Dermis microvascular lymphatic vessel endothelial cell (primary cell): ENCODE measurements at regions not wholly inside any gene's neighbourhood (a gene's known extent, or its start where the extent isn't known, plus 50 kb on each side); places are given as distances from the start of the nearest gene placed in this dataset.

Experiments
- DNase-seq, 2 donors: peaks; one replicate each; pipeline versions ENCODE4 v3.0.0 to v3.0.0-alpha.2; 2010; ENCODE audit warnings: low read depth in 2 of 2

DNA sequence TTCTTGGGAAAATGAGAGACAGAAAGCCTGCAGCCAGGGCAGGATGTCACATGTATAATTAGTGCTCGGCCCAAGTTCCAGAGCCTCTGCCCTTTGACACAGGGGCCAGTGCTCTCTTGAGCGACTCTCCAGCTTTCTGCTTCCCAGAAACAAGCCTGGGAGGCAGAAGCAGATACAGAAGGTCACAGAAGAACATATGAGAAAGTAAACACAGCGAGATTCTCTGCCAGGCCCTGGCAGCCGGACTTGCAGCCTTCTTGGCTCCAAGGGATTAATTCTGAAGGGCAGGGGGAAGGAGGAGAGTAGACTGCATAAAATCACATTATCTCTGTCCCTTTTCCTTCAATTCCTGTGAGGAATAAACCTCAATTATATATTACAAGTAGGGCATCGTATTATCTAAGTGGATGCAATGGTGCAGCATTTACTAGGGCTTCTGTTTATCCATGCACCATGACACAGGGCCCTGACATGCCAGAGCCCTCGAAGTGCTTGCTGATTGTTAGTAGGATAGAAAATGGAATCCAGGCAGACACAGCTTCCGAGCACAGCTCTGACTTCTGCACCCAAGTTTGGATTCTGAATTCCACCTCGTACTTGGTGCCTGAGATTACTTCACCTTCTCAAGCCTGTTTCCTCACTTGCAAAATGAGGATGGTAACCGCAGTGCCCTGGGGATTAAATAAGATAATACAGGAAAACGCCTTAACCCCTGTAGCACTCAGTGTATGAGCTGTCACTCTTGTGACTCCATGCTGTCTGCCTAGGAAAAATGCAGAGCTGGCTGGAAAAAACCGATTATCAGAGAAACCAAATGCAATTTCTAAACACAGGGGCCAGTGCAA lies 536.5 kb downstream of the TNS3 start:
- peak in 1 of 2 donors; percentile 38 for DNase-seq

DNA sequence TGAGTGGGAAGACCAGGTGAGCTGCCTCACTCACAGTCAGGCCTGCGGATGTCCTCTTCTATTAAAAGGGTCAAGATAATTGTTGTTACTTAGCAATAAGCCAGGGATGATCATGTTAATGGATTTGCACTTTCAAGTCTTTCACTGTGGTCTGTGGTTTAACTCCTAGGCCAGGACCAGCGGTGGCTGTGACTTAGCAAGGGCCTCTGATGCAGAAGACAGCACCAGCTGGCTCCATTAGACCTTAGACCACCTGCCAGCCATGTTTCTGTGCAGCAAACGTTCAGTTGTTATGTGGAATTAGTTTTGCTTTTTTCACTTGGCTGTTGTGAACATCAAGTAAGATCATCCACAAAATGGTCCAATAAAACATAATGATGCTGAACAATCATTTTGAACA lies 537.3 kb downstream of the TNS3 start:
- DNase-seq = no peak

DNA sequence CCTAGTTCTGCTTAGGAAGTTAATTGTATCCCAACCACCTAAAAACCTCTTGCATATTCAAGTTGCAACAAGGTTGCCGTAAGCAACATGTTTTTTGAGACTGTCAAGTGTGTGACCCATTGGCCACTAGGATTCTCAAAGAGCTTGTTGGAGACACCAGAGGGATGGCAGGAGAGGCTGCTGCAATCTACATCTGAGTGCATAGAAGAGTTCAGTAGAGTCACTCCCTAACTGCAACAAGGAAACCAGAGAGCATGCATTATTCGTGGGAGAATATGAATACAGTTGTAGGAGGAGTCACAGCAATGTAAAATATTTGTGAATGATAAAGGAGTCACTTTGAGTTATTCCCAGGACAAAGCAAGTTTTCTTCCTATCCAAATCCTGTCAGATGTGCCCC lies 538.6 kb downstream of the TNS3 start:
- DNase-seq = no peak

DNA sequence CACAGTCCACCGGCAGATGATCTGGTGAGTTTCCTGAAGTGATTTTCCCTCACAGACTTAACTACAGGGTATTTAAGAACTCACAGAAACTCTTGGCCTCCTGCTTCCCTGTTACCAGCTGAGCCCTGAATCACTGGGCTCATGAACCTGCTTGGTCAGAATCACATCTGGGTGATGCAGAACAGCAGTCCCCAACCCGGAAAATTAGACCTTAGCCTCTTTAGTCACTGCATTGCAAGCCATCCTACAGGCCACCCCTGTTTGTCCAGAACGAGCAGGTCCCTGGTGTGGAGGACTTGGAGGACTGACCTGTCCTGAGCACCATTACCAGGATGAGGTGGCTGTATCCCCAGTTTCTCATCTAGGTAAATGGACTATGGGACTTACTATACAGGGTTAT lies 539.2 kb downstream of the TNS3 start:
- no peak for DNase-seq

DNA sequence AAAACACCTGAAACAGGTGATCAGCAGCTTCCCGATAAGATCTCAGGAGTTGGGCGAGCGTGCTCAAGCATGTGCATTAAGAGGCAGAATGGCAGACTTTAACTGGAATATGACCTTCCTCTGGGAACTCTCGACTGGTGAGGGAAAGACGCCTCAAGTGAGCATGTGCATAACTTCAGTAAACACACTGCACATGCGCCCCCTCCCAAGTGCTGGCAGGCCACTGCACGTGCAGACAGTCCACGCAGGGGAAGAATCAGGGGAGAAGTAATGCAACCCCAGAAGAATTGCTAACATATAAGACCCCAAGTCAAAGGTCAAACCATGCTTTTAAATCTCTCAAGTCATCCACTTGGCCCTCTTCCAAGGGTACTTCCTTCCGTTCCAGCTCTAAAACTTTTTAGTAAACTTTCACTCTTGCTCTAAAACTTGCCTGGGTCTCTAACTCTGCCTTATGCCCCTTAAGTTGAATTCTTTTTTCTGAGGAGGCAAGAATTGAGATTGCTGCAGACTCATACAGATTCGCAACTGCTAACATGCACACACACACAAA lies 541.0 kb downstream of the TNS3 start:
- peak in 1 of 2 donors; percentile 43 for DNase-seq

DNA sequence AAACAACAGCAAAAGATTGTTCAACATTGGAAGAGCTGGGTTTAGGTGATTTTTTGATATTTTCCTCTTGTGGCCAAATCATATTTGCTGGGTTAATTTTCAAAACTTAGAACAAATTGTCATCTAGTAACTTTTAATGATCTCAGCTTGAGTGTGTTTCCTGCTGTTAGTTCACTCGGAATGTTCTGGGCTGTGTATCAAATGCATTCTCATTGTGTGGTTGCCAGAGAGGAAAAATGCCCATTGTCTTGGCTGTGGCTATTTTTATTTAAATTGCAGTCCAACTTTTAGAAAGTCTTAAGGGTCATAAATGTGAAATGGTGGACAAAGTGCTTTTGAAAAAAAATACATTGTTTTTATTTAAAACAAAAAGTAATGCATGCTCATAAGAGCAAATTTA lies 542.0 kb downstream of the TNS3 start:
- DNase-seq = peak; percentile 48 to 95

DNA sequence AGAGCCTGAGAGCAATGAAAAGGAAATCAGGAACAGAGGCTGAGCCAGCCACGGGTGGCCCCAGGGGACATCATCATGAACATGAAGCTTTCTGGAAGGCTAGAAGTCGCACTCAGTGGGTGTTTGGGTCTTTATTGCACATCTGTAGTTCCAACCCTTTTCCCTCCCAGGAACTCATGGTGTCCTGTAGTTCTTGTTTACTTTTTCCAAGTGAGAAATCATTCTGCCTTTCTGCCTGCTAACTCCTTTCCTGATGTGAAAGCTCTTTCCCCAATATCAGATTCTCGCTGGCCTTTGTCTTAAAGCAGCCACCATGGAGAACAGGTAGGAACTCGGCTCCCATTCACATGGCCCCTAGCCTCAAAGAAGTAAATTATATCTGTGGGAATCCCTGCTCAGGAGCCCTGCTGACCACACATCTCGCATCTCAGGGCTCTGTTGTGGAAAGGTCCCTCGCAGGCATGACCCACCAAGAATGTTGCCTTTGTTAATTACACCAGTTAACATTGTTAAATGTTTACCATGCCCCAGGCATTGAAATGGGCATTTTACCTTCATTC lies 542.7 kb downstream of the TNS3 start:
- peak in 1 of 2 donors; percentile 12 for DNase-seq

DNA sequence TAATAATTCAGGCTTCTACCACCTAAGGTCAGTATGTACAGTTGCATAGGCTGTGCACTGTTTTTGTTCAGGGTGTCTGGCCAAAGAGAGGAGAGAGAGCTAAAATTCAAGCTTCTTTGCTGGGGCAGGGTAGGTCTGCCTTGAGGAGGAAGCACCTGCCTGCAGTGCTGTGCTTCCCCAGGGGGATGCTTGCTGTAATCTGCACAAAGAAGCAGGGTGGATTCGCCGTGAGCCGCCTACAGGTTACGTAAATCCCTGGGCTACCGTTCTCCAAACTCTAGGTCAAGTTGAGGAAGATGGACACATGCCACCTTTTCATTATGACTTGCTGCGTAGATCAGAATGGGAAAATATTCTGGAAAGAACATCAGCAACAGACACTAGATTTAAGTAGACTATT lies 543.3 kb downstream of the TNS3 start:
- peak in 1 of 2 donors; percentile 41 for DNase-seq

DNA sequence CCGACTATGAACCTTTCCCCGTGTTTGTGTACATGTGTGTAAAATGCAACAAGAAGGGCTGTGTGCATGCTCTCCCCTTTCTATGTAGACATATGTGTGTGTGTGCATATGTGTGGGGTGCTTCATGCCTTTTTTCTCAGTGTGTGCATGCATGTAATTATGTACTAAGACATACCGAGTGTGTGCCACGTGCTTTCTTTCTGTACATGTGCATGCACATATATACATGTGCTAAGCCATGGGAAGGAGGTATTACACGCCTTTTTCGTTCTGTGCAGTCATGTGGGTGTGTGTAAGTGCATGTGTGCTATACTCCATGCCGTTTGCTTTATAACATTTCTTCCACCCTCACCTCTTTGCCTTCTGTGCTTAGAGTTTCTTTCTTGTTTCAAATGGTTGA lies 544.3 kb downstream of the TNS3 start:
- no peak for DNase-seq

DNA sequence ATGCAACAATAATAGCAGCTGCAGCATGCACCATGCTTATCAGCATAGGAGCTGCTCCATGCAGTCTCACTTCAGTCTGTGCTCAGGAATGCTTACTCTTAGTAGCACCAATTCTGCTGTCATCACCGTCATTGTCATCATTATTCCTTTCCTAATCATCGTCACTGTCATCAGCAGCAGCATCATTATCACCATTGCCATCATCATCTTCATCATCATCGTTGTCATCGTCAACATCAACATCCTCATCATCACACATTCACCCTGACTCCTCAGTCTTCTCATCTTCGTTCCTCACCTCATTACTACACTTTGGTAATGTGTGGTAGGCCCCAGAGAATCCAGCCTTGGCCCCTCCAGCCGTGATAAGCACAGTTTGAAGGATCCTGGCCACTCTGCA lies 545.0 kb downstream of the TNS3 start:
- no peak for DNase-seq

DNA sequence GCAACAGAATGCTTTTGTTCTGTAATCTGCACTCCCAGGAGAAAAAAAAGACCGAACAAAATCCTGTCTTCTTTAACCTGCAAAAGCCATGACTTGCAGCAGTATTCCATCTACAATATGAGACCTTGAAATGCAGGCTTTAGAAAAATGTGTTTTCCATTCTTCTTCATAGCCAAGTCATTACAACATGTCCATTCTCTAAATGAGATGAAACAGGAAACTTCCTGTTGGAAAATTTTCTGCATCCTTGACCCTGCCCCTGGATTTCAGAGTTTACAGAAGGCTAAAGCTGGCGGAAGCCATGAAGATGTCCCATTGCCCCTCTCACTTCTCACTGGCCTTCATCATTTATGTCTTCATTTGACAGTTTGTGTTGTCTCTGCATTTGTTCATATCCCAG lies 546.4 kb downstream of the TNS3 start:
- DNase-seq = no peak

DNA sequence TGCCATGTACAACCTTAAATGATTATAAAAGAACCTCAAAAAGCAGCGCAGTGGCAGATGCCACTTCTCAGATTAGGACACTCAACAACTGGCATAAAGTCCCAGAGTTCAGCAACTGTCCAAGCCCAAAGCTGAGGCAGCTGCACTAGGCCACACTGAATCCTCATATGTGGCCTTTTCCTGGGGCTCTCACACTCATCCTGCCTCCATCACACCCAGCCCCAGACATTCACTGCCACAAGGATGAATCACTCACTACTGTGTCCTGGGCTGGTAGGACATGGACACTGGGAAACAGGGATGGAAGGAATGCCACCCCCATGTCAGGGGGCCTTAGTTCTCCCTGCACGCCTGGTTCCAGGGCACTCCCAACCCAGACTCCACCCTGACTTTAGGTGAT lies 547.7 kb downstream of the TNS3 start:
- DNase-seq = no peak

DNA sequence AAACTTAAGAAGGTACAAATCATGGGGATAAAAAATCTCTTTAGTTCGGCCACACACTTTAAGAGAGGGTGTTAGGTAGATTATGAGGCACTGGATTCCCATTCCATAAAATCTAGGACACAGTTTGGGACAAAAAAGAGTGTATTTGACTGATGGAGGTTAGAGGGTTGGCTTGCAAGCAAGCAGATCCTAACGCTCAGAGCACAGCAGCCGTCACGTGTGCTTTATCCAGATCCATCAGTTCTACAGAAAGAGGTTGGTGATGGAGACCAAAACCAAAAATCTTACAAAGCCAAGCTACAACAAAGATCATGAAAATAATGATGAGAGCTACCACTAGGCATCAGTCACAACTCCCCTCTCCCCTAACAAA lies 549.4 kb downstream of the TNS3 start:
- DNase-seq = no peak

DNA sequence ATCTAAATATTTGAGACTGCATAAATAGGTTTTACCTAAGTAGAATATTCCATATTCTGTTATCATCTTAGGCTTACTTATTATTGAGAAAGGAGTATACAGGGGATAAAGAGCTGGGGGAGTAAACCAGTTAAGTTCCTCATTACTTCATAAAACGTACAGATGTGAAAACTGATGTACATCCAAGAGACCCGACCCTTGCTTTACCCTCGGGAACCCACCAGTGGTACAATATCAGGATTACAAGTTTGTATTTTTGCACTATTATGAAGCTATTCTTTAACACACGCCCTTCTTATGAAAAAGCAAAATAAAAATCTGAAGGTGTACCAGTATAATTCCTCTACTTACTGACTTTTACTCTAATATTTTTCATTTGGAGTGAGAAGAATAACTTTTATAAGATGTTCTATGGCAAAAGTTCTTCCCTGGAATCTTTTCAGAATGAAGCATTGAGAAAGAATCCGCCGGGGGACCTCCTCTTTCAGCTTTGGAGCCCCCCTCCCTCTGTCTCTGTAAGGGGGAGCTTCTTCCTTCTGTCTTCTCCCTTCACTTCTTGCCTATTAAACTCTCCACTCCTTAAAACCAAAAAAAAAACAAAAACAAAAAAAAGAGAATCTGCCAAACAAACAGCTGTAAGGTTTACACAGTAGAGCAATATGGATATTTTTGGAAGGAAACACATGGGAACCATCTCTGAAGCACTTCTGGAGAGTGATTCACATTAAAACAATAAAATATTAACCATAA lies 550.0 kb downstream of the TNS3 start:
- no peak for DNase-seq

DNA sequence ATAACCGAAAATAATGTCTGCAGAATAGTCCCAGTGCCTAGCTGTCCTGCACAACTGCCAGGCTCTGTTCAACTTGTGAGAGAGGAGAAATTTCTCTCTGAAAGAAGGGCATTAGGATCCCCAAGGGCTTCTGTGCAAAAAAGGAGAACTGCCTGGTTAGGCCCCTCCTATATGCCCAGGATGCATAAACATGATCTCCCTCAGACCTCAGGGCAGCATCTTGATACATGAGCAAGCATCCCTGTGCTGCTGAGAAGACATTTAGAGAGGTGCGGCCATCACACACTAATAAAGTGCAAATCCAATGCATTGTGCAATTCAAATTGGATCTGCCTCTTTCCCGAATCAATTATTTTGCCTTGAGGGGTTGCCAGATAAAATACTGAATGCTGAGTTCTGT lies 553.6 kb downstream of the TNS3 start:
- DNase-seq = no peak

DNA sequence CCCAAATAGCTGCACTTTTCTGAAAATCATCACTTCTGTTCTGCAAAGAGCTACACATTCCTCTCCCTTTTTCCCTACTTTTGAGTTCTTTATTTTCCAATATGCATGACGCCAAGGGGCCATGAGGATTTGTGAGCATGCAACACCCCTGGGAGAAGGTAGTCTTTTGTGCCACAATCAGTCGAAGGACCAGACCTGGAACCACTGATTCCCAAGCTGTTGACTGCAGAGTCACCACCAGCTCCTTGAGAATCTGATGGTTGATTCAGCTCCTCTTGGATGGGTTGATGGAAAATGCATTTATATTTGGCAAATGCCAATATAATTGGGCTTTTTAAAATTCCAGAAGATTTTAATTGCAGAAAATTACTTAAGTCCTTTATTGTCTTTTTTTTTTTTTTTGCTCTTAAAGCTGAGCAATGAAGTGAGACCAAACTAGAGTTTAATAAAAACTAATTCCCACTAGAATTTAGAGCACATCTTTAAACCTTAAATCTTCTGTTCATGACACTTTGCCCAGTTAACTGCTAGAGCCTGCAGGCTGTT lies 554.1 kb downstream of the TNS3 start:
- no peak for DNase-seq

DNA sequence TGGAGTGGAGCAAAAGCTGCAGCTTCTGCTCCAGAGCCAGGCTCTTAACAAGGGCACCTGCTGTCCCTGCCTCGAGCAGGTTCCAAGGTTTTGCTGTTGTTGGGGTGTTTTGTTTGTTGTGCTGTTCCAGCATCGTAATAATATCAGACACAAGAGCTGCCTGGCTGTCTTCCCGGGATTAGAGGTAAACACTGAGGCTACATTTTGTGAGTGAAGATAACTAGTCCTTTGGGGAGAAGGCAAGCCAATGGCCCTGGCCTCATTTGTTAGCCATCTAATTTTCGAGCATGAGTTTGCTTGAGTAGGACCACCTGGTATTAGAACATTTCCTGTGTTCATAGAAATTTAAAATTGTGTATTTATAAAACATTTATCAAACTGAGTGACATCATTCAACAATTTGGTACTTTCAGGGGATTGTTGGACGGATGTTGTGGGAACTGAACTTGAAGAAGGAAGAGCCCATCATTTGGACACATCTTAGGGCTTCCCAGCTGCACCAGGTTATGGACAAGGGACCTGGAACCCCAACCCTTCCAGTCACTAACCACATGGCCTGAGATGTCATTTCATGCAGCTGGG lies 555.0 kb downstream of the TNS3 start:
- no peak for DNase-seq

DNA sequence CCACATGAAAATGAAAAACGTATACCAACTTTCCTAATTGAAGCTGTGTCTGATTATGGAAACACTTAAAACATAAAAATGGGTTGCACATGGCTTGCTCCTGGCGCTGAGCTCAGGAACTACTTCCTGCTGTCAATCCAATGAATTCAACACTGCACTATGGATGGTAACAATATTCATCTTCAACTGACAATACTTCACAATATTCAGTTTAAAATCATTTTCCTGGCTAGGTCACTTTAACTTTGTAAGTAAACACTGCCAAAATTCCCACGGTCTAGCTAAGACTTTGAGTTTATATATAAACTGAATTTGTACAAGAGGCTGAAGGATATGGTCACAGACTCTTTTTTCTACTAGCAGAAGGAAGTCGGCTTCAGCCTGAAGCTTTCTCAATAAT lies 556.9 kb downstream of the TNS3 start:
- no peak for DNase-seq

DNA sequence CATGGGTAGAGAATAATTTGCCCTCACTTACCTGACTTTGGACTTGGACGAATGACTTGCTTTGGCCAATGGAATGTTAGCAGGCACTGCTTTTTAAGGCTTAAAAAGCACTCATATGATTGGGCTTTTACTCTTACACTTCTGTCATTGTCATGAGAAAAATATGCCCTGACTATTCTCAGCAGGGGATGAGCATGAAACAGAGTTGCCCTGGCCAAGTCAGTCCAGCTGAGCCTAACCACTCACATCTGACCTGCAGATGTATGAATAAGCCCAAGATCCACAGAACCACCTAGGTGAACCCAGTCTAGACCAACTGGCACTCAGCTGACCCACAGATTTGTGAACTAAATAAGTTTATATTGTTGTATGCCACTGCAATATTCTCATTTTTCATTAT lies 573.5 kb downstream of the TNS3 start:
- no peak for DNase-seq

DNA sequence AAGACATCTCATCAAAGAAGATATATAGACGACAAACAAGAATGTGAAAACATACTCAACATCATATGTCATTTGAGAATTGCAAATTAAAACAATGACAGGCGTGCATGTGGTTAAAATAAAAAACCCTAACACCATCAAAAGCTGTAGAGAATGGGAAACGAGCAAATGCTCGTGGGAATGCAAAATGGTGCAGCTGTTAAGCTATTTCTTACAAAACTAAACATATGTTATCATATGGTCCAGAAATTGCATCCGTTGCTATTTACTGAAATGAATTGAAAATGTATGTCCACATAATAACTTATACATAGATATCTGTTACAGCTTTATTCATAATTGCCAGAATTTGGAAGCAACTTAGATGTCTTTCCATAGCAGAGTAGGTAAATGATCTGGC lies 574.4 kb downstream of the TNS3 start:
- no peak for DNase-seq

DNA sequence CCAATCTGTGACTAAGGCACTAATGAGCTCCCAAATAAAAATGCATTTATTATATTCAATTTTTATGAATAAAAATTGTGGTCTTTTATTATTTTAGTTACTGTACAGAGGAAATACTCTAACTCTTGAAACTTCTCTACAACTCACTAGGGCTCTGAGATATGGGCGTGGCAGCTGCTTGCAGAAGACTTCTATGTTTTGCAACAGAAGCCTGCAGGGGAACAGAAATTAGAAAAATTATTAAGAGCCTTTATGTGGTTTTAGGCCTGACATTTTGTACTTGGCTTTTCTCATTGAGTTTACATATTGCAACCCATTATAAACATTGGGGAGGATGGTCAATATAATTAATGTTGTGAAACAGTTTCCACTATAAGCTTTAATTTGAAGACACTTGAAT lies 581.4 kb downstream of the TNS3 start:
- DNase-seq = no peak

DNA sequence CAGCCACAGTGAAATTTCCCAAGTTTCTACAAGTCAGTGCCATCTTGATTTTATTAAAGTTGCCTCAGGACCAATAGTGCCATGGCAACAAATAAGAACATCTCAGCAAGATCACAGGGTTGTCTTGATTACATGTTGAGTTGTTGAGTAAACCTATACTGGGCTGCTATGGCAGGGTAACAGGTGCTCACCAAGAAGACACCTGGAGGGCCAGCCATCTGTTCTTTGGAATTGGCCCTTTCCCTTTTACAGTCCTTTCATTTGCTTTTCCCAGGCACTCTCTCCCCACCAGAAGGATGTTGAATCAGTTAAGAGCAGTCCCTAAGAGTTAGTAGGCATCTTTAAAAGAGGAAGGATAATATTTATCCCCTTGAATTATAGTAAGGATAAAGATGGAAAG lies 582.0 kb downstream of the TNS3 start:
- DNase-seq = no peak
